GM12891 (cell line): ENCODE measurements at regions not wholly inside any gene's neighbourhood (a gene's known extent, or its start where the extent isn't known, plus 50 kb on each side); places are given as distances from the start of the nearest gene placed in this dataset.

Experiments
- PAX5 ChIP-seq: IDR thresholded peaks from 2 replicates; pipeline ENCODE4 v1.6.1; 2011; ENCODE audit warnings: low read length, moderate library complexity, mild to moderate bottlenecking; ENCODE audit not compliant: insufficient read depth, severe bottlenecking
- POLR2A ChIP-seq: IDR thresholded peaks from 2 replicates; pipeline ENCODE4 v1.6.1; 2011; ENCODE audit warnings: low read depth, low read length, control low read depth
- POLR2AphosphoS5 ChIP-seq: IDR thresholded peaks from 2 replicates; pipeline ENCODE4 v1.6.1; 2011; ENCODE audit warnings: low read depth, low read length, control low read depth
- POU2F2 ChIP-seq: IDR thresholded peaks from 2 replicates; pipeline ENCODE4 v1.6.1; 2011; ENCODE audit warnings: low read depth, mild to moderate bottlenecking, control low read depth, low read length, moderate library complexity
- TAF1 ChIP-seq: IDR thresholded peaks from 2 replicates; pipeline ENCODE4 v1.6.1; 2011; ENCODE audit warnings: low read depth, low read length, control low read depth

DNA sequence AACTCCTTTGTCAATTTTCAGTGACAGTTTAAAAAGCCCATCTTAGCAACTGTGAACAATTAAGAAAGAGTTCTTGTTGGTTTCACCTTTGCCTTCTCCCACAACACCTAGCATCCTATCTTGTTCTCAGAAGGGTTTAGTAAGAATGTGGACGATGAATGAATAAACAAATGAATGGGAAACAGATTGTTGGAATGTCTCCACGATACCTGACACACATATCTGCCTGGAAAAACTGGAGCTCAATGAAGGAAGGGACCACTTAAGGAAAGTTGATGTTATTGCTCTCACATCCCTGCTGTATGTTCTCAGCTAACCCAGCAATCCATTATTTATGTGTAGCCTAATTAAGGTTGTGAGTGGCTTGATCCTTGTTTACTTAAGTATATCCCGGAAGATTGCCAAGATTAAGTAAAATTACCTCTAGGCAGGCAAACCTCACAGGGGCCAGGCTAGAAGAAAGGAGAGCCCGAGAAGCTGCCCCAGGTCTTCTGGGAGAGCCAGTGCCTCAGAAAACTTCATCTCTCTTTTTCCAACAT lies 286.4 kb downstream of the NXPE2 start:
- TF ChIP-seq POLR2A (no peak), POLR2AphosphoS5 (no peak), PAX5 (no peak), TAF1 (no peak), POU2F2 (no peak)
